Fibroblast of skin of scalp (primary cell): ENCODE measurements at regions not wholly inside any gene's neighbourhood (a gene's known extent, or its start where the extent isn't known, plus 50 kb on each side); places are given as distances from the start of the nearest gene placed in this dataset.

ENCODE experiments used
- DNase-seq: peaks from one replicate; pipeline ENCODE4 v3.0.0-alpha.2; 2013

GRCh38 chr15:62931650-62932049 is 110.9 kb upstream of the TPM1 start:
- DNase-seq, result no peak

- peak; percentile 98 for DNase-seq
Observed at GRCh38 chr15:62932436-62932835, 110.1 kb upstream of the TPM1 start.

DNA sequence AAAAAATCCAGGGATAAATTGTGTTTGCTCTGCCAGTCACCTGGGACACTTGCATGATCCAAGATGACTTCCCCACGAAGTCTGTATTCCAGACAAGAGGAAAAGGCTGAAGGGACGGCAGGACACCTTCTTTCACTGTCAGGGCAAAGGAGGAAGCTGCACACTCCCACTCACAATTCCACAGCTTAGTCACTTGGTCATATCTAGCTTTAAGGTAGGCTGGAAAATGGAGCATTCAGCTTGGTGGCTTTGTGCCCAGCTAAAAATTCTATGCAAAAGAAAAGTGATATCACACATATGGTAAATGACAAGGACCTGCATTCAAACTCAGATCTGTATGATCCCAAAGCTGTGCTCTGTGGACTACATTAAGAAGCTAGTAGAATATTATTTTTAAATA is 109.2 kb upstream of the TPM1 start:
- no peak for DNase-seq

DNA sequence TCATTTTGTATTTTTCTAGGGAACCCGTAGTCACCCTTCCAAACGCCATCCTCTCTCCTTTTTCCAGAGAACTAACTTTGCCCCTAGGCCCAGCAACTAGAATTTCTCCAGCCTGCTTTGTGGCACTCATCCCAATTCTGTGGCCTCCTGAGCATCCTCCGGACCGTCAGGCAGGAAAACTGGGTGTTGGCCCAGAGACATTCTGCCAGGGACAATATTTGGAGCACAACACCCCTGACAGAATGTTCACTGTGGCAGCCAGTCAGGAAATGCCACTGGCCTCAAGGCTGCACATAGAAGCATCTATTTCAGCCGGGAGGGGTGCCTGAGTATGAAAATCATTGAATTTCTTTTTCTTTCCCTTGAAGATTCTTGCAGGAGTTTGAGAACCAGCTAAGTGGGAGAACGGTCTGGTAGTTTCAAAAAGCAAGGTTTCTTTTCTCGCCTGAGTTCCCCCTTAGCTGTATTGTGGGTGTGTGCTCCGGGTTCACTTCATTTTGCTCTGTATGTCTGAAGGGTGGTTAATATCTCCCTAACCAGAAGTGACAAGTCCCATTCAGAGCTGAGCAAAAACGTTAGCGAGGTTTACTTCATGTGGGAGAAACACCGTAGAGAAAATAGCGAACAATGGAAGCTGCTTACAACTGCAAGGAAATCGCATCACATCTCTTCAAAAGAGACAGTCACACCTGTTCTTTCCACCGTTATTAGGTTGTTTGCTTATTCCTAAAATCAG is 108.1 kb upstream of the TPM1 start:
- DNase-seq, result no peak

DNA sequence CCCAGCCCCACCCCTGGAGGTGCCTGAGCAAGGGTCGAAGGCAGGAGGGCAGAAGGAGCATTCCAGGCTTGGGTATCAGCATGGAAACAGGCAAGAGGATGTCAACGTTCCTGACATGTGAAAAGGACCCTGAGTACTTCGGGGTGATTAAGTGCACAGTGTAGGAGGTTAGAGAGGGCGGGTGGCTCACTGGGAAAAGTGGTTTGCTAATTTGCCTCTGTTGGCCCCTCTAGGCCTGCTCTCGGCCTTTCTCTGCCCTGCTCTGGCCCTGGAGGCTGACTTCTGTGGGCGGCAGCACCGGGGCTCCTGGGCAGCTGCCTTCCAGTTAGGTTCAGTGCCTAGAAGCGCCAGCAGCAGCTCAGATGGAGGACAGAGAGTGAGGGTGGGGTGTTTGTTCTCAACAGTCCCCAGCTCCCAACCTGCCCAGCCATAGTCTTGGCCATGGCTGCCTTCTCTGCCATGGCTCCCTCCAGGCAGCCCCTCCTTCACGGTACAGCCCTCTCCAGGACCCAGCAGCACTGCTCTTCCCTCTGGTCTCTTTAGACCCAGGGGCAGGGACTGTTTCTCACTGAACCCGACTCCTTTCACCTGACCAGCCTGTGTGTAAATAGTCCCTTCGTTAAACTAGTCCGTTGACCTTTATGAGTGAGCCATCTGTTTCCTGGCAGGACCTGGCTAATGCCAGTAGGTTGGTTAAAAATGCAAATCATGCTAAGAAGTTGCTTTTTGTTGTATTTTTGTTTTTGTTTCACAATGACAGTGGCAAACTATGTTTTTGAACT is 107.1 kb upstream of the TPM1 start:
- DNase-seq, result no peak

DNA sequence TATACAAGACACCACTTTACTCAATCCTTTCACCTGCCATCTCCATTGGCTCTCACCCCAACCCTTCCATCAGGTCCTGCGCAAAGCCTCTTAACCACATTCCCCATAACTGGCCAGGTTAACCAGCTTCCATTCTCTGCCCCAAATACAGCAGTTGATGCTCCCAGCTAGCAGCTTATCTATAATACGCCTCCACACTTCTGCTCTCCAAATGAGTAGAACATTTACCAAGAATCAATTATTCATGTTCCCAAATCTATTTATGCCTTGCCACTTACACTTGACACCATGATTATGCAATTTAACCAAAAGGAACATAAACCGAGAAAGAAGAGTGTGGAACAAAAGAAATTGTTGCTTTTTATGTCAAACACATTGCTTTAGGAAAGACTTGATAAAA is 103.7 kb upstream of the TPM1 start:
- no peak for DNase-seq

DNA sequence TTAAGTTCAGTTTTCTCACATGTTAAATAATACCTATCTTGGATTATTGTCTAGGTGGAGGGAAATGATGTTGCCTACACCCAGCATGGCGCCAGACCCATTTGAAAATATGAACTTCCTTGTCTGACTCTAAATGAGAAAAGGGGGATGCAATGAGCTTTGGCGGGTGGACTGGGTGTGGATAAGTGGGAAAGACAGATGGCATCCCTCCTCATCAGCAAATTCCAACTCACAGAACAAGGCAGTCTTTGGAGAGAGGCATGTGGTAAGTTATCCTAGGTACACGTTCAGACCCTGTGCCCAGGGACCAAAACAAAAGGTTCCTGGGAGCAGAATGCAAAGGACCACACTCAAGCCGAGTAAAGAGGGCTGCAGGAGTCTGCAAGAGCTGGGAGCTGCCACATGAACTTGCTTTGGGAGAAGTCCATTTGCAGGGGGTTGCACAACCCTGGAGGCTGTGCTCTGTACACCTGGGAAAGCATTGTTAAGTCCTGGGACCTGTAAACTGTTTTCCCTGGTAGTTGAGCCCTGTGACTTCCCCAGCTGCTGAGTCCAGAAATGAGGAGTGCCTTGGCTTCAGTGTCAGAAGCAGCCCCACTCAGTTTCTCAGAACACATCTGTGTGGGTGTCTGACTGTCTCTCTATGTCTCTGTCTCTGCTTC is 102.3 kb upstream of the TPM1 start:
- DNase-seq, result no peak

- peak; percentile 97 for DNase-seq
Observed at GRCh38 chr15:62940755-62941361, 101.7 kb upstream of the TPM1 start.

- DNase-seq, result peak; percentile 72
Observed at GRCh38 chr15:62941699-62942098, 100.8 kb upstream of the TPM1 start.

DNA sequence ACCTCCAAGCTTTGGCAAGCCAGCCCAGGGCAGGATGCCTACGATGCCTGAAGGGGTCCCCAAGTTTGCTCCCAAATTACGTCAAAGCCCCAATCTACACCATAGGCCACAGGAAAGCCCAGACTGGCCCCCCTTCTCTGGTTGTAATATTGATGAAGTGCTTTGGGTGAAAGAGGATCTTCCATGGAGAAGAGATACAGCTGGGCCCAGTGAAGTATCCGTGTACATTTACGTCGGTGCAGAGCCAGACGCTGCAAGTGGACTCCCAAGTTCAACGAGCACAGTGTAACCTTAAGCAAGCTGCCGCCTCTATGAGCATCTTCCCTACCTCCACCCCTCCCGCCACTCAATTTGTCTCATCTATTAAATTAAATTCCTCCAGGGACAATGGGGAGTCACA is 100.1 kb upstream of the TPM1 start:
- DNase-seq, result no peak

GRCh38 chr15:62945063-62945462 is 97.5 kb upstream of the TPM1 start:
- DNase-seq, result no peak

- DNase-seq, result no peak
Observed at GRCh38 chr15:62945760-62946159, 96.8 kb upstream of the TPM1 start.

- DNase-seq, result no peak
Observed at GRCh38 chr15:62946940-62947339, 95.6 kb upstream of the TPM1 start.

GRCh38 chr15:62950462-62950931 is 92.0 kb upstream of the TPM1 start:
- no peak for DNase-seq

- no peak for DNase-seq
Observed at GRCh38 chr15:62951481-62951880, 91.1 kb upstream of the TPM1 start.

DNA sequence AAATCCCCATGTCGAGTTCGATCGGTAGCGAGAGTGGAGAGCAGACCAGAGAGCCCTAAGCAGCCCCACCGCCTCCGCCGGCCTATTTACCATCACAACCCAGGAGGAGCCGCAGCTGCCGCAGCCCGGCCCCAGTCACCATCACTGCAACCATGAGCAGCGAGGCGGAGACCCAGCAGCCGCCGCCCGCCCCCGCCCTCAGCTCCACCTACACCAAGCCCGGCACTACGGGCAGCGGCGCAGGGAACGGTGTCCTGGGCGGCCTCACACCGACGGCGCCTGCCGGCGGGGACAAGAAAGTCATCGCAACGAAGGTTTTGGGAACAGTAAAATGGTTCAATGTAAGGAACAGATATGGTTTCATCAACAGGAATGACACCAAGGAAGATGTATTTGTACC is 89.5 kb upstream of the TPM1 start:
- no peak for DNase-seq

DNA sequence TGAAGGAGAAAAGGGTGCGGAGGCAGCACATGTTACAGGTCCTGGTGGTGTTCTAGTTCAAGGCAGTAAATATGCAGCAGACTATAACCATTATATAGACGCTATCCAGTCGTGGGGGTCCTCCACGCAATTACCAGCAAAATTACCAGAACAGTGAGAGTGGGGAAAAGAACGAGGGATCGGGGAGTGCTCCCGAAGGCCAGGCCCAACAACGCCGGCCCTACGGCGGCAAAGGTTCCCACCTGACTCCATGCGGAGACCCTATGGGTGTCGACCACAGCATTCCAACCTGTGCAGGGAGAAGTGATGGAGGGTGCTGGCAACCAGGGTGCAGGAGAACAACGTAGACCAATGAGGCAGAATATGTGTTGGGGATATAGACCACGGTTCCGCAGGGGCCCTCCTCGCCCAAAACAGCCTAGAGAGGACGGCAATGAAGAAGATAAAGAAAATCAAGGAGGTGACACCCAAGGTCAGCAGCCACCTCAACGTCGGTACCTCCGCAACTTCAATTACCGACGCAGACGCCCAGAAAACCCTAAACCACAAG is 89.0 kb upstream of the TPM1 start:
- DNase-seq, result no peak

DNA sequence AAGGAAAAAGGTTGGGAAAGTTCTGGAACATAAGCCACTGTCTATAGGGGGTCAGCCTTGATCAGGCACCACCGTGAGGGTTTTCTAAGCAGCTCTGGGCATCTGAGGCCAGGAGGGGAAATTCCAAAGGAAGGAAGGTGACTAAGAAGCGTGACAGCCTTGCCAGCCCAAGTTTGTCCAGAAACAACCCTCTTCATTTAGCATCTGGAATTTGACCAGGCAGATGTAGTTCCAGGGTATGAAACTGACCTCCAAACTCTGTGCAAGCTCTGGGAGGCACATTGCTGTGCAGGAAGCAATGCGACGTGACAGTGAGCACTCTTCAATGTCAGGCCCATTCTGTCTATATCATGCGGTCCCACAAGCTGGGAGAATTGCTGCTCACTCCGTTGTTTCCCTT is 85.4 kb upstream of the TPM1 start:
- no peak for DNase-seq

DNA sequence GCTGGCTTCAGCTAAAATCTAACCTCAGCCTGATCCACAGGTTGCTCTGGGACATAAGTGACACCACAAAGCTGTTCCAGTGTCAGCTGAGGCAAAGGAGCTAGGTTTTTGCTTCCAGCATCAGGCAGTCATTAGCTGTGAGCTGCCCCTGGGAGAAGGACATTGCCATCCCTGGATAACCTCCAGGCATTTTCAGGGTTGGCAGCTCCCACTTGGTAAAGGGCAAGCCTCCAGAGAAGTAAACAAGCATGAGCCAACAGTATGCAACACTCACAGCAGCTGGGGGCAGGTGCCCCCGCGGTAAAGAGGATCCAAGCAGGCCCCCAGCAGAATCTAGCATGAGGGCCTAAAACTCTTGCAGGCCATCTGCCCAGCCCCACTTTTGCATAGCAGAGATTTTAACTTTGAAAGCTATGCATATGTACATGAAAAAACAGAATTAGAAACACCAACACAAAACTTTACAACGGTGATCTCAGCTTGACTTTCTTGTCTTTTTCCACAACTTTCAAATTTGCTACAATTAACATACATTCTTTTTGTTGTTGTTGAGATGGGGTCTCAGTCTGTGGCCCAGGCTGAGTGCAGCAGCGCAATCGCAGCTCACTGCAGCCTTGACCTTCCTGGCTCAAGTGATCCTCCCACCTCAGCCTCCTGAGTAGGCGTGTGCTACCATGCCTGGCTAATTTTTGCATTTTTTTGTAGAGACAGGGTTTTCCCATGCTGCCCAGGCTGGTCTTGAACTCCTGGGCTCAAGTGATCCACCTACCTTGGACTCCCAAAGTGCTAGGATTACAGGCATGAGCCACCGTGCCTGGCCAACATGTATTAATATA is 83.8 kb upstream of the TPM1 start:
- no peak for DNase-seq

GRCh38 chr15:62961134-62961533 is 81.4 kb upstream of the TPM1 start:
- no peak for DNase-seq

DNA sequence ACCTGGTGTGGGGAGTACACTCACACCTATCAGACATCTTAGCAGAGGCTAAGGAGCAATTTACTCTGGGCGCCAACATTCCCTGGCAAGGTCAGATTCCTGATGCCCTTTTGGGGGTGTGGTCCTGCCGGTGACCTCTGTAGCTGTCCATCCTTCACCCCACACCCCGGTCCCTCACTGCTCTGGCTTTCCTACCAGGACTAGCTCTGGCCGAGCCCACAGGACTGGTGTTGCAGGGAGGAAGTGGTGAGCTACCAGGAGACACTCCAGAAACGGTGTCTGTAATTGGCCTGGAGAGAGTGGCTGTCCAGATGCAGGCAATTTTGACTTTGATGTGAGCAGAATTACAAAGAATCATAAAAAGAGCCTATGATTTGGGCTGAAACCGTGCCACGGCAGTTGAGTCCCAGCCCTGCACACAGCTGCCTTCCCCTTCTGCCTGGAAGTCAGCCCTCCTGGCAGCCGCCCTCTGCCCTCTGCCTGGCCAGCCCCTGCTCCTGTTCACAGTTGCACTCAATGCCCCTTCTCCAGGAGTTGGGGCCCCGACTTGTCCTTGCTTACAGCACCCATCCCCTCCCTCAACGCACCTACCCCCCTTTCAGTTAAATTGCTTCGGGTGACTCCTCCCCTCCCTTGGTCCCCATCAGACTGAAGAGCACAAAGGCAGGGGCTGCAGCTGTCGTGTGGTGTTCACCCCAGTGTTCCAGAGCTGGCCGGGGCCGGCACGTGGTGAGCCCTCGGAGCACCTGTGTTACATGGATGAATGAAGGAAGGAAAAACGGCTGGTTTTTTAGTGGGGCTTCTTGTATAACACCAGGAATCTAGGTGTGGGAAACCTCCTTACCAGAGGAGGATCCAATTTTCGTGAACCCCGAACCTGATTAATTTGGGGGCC is 80.2 kb upstream of the TPM1 start:
- DNase-seq, result no peak
